ENCODE measurements at regions not wholly inside any gene's neighbourhood (a gene's known extent, or its start where the extent isn't known, plus 50 kb on each side); places are given as distances from the start of the nearest gene placed in this dataset.

- intact Hi-C loops (cut with micrococcal nuclease) = no loop called here
Observed at GRCh38 chr5:2134543-2135292, 252.0 kb upstream of the IRX4 start.

DNA sequence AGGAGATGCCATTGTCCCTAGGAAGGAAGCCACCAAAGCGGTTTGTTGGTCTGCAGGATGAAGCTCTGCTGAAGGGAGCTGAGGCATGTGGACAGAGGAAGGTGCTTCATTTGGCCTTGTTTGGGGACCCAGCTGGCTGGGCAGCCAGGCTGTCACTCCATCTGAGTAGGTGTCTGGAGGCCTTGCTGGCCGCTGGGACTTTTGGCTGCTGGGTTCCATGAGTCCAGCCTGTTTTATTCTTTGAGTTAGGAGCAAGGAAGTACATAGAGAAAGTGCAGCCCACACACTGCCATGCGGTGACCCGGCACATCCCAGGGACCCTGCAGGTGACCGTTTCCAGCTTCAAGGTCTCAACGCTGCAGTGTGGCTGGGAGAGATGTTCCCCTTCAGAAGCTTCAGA is 251.2 kb upstream of the IRX4 start:
- intact Hi-C loops (cut with micrococcal nuclease) = no loop called here

DNA sequence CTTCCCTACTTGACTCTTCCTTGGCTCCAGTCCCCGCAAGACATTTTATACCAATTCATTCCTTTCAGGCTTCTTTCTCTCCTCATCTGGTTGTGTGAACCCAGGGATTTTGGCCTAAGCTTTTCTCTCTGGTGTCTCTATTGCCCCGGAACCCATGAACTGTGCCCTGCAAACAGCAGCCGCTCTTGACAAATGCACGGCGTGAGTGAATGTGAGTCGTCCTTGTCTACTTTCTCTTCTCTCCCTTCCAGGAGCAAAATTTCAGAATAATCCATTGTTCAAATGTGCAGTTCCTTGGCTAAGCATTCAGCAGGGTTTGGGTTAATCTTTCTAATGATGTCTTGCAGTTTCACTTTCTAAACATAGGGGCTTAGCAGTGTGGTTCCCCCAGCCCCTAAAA is 250.4 kb upstream of the IRX4 start:
- intact Hi-C loops (cut with micrococcal nuclease) = no loop called here

- intact Hi-C loops (cut with micrococcal nuclease) = no loop called here
Observed at GRCh38 chr5:2132497-2132847, 249.7 kb upstream of the IRX4 start.

DNA sequence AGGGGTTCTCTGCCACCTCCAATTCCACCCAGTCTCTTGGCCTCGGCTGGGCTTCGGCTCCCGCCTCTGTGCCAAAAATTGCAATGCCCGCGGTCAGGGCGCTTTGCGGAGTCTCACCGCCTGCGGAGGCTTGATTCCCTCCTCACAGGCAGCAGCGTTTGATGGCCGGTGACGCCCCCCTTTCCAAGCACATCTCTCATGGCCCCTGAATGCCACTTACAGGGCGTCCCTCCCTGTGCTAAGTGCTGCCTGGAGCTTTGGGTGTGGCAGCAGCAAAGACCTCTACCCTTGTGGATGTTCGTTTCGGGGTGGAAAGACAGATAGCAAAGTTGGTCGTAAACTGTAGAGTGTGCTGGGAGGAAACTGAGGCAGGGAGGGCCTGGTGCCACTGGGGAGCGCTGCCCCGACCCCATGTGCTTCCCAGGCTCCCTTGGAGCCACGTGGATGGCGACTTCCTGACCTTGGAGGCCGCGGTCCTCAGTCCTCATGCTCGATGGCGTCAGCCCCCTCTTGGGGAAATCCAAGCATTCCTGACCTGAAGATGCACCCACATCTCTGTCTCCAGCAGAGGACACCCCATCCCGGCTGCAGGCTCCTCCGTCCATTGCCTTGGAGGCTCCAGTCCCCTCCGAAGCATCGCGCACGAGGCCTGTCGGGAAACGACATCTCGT is 249.2 kb upstream of the IRX4 start:
- intact Hi-C loops (cut with micrococcal nuclease) = no loop called here

GRCh38 chr5:2131196-2131595 is 248.5 kb upstream of the IRX4 start:
- intact Hi-C loops (cut with micrococcal nuclease) = no loop called here

DNA sequence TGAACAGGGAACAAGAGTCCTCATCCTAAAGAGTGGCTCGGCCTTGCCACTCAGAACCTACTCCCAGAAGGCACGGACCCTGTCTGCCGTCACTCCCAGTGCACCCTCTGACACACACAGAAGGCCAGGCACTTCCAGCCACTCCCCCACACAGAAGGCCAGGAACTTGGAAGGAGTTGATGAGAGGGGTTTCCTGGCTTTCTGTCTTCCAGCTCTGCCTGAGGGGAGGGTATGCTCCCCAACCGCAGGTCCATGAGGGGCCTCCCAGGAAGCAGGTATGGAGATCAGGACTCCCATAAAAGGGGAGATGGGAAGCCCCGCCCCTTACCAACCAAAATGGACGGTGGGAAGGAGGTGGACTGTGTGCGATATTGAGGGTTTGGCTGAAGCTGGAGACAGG is 247.6 kb upstream of the IRX4 start:
- intact Hi-C loops (cut with micrococcal nuclease) = no loop called here

- intact Hi-C loops (cut with micrococcal nuclease) = no loop called here
Observed at GRCh38 chr5:2129568-2130272, 247.0 kb upstream of the IRX4 start.

GRCh38 chr5:2128686-2129355 is 246.1 kb upstream of the IRX4 start:
- intact Hi-C loops (cut with micrococcal nuclease) = no loop called here

- intact Hi-C loops (cut with micrococcal nuclease) = no loop called here
Observed at GRCh38 chr5:2126512-2126911, 243.8 kb upstream of the IRX4 start.

DNA sequence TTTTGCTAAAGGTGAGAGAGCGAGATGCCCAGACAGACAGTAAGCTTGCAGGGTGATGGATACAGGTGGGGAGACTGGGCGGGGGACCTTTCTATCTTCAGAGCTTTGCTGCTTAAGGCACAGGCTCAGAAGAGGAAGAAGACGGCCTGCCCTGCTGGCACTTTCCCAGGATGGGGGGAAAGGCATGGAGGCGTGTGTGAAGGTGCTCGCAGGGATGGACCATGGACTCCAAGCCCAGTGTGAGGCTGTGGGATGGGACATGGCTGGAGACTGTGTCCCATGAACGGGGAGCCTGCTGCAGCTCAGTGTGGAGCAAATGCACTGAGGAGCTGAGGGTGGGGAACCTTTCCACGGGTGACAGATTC is 243.2 kb upstream of the IRX4 start:
- intact Hi-C loops (cut with micrococcal nuclease) = no loop called here

- intact Hi-C loops (cut with micrococcal nuclease) = no loop called here
Observed at GRCh38 chr5:2125171-2125900, 242.6 kb upstream of the IRX4 start.

DNA sequence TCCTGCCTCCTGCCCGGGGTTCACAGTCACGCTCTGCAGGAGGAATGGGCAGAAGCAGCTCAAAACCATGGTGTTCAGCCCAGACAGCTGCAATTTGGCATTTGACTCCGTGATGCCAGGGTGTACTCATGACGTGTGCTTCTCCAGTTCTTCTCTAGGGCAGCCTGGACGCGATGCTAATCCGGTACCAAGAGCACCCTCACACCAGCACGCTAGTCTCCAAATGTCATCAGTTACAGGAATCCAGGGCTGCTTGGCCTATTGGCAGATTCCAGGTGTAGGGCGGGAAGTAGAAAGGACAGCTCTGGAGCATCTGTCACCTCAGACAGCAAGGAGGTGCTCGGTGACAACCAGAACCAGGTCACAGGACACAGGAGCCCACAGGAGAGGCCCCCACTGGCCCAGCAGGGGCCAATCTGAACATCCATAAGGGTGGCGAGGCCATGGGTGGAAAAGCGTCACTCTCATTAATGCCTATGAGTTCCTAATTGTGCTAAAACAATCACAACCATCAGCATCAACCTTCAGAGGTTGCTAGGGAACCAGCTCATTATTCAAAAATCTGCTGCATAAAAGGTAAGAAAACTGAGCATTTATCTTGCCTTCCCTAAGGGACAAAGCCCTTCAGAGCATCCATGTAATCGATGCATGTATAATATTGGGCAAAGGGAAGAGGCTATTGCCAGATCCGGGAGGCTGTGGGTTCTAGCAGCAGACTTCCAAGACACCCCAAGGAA is 241.9 kb upstream of the IRX4 start:
- intact Hi-C loops (cut with micrococcal nuclease) = no loop called here

DNA sequence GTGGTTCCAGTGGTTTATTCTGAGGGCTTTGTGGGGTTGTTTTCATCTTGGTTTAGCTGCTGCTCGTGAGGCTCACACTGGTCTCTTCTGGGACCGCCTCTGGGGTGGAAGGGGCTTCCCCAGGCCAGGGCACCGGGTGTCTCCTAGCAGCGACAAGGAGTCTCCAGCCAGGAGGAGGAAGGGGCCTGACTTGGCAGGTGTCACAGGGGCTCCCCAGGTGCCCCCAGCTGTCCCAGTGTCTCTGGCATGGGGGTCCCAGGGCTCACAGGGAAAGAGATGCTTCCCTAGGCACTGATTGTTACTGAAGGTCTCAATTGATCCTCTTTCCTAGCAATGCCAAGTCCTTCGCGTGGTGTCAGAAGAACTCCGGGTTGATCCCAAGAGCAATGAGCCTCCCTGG is 241.1 kb upstream of the IRX4 start:
- intact Hi-C loops (cut with micrococcal nuclease) = no loop called here

GRCh38 chr5:2120361-2120760 is 237.6 kb upstream of the IRX4 start:
- intact Hi-C loops (cut with micrococcal nuclease) = no loop called here

DNA sequence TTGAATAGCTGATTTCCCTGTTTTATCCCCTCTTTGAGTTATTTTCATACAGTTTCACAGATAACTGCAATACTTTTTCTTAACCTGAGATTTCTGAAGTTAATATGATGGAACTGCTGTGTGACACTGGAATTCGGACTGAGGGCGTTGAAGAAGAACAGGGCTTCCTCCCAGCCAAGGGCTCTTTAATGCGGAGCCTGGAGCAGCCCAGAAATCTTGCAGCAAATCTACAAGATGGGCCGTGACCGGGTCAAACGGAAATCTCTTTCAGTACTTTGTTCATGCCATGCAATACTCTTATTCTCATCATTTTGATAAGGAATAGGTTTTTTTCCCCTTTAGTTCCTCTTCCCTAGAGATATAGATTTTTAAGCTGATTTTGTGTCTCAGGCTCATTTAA is 236.8 kb upstream of the IRX4 start:
- intact Hi-C loops (cut with micrococcal nuclease) = no loop called here

DNA sequence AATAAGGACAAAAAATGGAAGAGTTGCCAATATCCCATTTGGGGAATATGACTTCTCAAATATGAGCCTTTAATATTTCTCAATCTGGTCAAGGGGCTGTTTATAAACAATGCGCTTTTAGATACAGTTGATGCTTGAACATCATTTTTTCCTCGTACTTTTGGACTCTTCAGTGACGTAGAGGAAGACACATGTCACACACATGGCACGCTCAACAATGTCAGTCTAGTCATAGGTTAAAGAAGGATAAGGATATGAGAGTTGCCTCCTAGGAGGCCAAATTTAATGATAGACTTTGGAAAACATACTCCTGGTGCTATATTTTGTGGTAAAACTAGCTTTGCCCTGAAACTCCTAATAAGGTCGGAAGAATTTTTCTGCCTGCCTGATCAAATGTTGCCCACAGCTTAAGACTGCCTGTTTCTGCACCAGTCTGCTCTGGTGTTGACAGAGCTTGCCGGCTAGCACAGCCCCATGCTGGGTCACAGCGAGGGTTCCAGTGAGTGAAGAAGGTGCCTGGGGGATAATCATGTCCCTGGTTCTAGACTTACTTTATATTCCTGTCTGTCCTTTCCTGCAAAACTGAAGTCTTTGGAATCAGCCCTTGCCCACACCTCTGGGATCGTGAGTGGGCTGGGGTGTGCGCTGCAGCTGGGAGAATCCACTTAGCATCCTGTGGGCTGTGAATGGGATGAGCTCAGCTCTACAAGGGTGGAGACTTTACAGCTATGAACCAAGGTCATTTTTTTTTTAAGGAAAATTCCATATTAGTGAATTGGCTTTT is 230.8 kb upstream of the IRX4 start:
- intact Hi-C loops (cut with micrococcal nuclease) = no loop called here

GRCh38 chr5:2112173-2113025 is 229.7 kb upstream of the IRX4 start:
- intact Hi-C loops (cut with micrococcal nuclease) = no loop called here

DNA sequence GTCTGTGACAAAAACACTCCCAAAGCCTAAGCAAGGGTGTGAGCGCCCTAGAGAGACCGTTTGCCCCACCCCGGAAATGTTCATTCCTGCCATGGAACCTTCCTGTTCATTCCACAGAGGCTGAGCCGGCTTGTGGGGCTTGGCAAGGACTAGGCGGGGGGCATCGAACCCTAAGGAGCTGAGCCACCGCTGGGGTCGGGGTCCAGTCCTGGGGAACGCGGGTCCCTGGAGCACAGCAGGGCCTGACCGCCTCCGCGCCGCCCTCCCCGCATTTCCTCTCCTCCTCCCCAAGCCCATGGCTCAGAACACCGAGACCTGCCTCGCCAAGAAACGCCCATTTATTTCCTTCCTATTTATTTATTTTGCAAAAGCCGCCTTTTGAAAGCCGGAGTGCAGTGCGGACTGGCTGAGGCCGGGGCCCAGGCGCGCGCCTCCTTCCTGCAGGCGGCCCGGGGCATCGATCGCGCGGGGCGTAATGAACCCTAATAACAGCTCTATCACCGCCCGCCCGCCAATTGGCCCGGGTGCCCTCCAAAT is 228.9 kb upstream of the IRX4 start:
- intact Hi-C loops (cut with micrococcal nuclease) = no loop called here
